ENCODE measurements at regions not wholly inside any gene's neighbourhood (a gene's known extent, or its start where the extent isn't known, plus 50 kb on each side); places are given as distances from the start of the nearest gene placed in this dataset.

DNA sequence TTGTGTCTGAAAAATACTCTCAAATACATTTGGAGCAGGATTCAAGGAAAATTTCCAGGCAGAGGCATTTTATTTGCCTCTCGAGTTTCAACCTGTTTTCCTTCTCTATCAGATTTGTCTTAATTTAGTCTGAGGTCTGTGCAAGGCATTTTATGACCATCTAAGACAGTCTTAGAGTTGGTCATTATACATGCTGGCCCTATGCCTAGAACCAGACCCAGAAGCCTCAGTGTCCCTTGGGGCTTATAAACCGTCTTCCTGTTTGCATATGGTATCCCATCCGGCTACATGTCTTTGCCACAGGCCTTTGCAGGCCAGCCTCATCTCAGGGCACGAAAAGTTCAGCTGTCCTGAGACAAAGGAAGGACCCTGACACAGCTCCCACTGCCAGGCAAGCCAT is 346.1 kb downstream of the SIPA1L2 start:
- TF ChIP-seq, protein P1, sequence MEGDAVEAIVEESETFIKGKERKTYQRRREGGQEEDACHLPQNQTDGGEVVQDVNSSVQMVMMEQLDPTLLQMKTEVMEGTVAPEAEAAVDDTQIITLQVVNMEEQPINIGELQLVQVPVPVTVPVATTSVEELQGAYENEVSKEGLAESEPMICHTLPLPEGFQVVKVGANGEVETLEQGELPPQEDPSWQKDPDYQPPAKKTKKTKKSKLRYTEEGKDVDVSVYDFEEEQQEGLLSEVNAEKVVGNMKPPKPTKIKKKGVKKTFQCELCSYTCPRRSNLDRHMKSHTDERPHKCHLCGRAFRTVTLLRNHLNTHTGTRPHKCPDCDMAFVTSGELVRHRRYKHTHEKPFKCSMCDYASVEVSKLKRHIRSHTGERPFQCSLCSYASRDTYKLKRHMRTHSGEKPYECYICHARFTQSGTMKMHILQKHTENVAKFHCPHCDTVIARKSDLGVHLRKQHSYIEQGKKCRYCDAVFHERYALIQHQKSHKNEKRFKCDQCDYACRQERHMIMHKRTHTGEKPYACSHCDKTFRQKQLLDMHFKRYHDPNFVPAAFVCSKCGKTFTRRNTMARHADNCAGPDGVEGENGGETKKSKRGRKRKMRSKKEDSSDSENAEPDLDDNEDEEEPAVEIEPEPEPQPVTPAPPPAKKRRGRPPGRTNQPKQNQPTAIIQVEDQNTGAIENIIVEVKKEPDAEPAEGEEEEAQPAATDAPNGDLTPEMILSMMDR (IDR thresholded peaks at IDR 0.05), result no peak
- TF ChIP-seq POLR2A (IDR thresholded peaks at IDR 0.05), result no peak

All from vagina (tissue), 2 donors.